ENCODE measurements at regions not wholly inside any gene's neighbourhood (a gene's known extent, or its start where the extent isn't known, plus 50 kb on each side); places are given as distances from the start of the nearest gene placed in this dataset.
"Not testable (repeated sequence)": the region's sequence is repeated elsewhere in the genome, so short reads cannot be mapped to it uniquely, and the experiment has no call there.

DNA sequence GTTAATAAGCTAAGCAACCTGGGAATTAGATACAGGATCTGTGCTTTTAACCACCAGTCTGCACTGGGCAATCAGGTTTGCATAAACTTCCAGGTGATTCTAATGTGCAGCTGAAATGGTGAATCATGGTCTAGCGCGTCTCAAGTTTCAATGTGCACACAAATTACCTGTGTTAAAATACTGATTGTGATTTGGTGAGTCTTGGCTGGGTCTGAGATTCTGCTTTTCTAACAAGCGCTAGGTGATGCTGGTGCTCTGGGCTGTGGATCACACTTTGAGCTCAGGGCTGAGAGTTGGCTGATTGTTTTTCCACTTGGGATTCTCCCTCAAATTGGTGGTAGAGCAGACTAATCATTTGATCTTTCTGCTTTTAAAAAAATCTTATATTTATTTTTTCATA is 124.8 kb downstream of the C12orf75 start:
- peak in 1 of 2 donors; percentile 51 for DNase-seq (ENCODE audit: low read depth in 2 of 2)

DNA sequence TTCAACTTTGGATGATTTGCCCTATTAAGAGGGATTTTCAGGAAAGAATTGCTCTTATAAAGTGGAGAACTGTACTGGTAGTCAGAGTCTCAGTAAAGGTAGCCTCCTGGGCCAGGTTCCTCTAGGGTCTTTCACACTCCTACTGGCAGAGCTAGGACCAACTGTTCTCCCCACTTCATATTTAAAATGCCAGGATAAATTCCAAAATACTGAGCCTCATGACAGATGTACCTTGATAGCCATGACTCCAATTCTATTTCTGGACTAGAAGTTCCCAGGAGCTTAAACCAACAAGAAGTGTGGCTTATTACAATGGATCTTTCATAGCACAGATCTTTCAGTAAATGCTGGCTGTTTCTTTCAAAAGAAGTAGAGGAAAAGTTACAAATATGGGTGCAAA is 126.5 kb downstream of the C12orf75 start:
- no peak for DNase-seq (ENCODE audit: low read depth in 2 of 2)

GRCh38 chr12:105459760-105460330 is 129.4 kb downstream of the C12orf75 start:
- DNase-seq (ENCODE audit: low read depth in 2 of 2) = peak in 1 of 2 donors; percentile 62

DNA sequence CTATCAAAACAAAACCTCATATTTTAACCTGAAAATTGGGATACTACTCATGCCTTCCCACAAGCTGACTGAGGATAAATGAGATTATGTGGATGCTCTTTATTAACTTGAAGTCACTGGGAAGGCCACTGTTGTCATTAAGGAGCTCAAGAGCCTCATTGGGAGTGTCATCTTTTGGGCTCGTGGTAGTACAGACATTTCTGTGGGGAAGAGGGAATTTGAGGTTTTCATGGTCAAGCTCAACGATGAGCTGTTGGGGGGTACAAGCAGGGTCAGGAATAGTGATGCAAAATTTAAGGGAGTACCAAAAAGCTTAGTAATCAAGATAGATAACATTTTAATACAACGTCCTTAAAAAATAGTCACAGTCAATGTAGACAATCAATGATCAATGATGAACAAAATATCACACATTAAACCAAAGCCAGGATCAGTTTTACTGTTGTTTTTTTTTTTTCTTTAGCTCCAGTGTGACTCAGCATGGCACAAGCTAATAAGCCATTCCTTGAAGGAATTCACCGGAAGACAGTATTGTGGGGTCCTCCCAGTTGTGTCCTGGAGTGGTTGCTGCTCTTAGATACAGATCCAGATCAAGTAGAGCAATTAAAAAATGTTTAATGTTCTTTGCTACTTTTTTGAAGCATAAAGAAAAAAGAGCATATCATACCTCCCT is 130.9 kb downstream of the C12orf75 start:
- DNase-seq (ENCODE audit: low read depth in 2 of 2) = peak in 1 of 2 donors; percentile 42

DNA sequence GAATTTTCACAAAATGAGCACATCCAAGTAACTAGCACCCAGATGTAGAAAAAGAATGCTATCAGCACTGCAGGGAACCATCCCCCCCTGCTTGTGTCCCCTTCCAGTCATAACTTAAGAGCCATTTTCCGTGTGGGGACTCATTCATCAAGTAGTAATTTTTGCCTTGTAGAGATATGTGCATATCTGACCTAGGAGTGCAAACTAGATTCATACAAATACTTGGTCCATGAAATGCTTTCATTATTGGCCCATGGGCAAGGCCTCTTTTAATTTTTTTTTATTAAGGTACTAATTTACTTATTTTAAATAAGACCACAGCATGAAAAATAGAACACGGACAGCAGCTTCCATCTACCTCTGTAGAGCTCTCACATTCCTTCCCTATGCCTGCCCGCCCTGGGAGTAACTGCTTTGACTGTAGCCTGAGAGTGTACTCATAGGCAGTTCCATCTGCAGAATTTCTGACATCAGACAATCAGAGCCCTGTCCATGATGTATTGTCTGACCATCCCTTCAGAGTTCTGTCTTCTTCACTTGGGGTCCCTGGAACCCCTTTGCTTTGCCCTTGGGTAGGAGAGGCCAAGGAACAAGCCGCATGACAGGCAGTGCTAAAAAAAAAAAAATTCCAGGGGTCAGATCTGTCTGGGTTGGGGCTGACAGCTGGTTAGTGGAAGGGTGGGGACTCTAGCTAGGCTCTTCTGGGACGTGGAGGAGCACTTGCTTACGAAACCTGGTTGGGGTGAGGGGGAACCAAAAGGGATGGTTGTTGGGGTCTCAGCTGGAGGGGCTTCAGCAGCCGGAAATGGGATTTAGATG is 131.7 kb downstream of the C12orf75 start:
- DNase-seq (ENCODE audit: low read depth in 2 of 2) = no peak

GRCh38 chr12:105462831-105463230 is 132.3 kb downstream of the C12orf75 start:
- no peak for DNase-seq (ENCODE audit: low read depth in 2 of 2)

- DNase-seq (ENCODE audit: low read depth in 2 of 2) = no peak
These were observed 133.9 kb downstream of the C12orf75 start for GRCh38 chr12:105464406-105464805.

DNA sequence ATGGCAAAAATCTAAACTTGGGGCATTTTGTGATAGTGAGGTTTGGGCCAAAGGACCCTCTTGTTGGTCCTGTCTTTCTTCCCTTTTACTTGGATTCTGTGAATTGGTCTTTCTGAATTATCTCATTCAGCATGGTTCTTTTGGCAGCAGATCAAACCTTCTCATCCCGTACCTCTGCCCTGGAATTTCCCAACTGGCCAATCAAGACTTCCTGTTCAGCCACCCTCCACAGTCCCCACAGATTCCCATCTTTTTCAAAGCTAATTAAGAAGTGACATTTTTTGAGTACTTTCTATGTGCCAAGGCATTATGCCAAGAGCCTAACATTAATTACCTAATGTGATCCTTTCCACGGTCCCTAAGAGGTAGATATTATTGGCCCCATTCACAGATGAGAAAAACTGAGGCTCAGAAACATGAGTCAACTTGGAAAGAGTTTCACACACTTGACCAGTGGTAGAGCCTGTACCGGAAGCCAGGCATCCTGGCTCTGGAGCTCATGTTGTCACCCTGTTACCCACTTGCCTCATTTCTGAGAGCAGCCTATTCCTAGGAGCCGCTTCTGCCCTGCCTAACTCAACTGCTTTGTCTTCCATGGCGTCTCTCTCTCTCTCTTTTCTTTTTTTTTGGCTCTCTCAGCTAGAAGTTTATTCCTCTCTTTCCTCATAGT is 135.9 kb downstream of the C12orf75 start:
- DNase-seq (ENCODE audit: low read depth in 2 of 2) = peak in 1 of 2 donors; percentile 71

GRCh38 chr12:105466901-105467598 is 136.6 kb downstream of the C12orf75 start:
- DNase-seq (ENCODE audit: low read depth in 2 of 2) = no peak

DNA sequence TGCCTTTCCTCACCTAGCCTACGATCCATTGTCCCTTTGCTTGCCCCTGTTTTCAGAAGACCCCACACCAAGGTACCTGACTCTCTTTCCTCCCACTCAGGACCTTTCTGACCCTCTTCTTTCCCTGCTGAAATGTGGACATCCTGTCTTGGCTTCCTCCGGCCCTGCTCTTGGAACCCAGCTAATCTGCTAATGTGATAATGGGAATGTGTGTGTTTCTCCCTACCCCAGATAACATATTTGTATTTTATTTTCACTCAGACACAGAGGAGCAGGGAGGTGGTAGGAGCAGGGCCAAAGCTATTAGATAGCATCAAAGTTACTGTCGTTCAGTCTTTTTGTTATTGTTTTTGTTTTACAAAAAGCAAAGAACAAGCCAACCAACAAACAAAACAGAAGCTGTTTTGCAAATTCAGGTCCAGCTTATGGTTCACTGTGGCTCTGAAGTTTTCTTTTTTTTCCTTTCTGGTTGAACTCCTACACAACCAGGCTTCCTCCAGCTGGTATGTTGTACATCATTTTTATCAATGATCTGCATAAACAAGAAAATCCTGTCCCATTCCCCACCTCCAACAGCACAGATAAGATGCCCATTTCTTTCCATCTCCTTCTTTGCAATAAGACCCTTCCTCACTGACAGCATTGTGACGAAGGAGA is 137.3 kb downstream of the C12orf75 start:
- peak in 1 of 2 donors; percentile 69 for DNase-seq (ENCODE audit: low read depth in 2 of 2)

DNA sequence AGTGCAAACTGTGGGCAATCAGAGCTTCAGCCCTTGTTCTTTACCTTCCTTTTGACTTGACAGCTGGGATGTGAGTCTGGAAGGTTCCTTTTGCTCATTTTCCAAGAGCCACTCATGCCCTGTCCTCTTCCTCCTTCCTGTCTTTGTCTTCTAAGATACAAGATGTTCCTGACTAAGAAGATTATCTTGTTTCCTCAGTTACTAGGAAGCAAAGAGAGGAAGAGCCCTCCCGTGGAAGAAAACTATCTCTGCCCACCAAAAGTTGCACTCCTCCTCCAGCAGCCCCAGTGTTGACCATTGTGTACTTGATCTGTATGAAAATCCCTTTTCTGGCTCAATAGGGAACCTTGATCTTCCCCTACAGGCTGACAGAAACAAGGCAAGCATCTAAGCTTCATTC is 138.0 kb downstream of the C12orf75 start:
- peak in 1 of 2 donors; percentile 39 for DNase-seq (ENCODE audit: low read depth in 2 of 2)

DNA sequence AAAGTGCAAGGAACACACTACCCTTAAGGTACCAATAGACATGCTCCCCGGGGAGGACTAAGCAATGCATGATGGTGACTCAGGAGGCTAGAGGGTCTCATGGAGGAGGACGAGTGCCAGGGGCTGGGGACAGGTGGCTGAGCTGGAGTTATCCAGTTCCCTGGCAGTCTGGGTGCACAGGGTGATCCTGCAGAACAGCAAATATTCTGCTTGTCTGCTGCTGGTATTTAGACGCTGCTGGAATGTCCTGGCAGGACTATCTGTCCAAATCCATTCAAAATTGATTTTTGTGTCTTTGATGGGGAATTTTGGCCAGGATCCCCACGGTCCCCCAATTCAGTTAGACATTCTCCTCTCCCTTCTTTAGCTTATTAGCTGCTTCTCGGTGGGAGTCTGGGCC is 138.7 kb downstream of the C12orf75 start:
- DNase-seq (ENCODE audit: low read depth in 2 of 2) = no peak

GRCh38 chr12:105469701-105470100 is 139.2 kb downstream of the C12orf75 start:
- DNase-seq (ENCODE audit: low read depth in 2 of 2) = peak in 1 of 2 donors; percentile 58

- DNase-seq (ENCODE audit: low read depth in 2 of 2) = peak in 1 of 2 donors; percentile 29
These were observed 139.6 kb downstream of the C12orf75 start for GRCh38 chr12:105470102-105470501.

DNA sequence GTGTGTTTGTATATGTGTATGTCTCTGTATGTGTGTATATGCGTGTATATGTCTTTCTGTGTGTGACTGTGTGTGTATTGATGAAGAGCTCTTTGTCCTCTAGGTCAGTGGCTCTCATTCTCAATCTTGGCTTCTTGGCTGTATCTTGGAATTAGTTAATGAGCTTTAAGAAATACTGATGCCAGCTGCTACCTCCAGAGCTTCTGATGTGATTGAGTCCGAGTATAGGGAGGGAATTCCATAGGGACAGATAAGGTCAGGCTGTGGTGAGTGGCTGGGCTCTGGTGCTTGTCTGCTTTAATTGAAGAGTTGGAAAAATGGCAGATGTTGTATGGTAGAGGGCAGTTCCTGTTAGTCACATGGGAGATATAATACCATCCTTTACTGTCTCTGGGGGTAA is 140.1 kb downstream of the C12orf75 start:
- DNase-seq (ENCODE audit: low read depth in 2 of 2) = peak in 1 of 2 donors; percentile 62

GRCh38 chr12:105474672-105475071 is 144.2 kb downstream of the C12orf75 start:
- peak in 1 of 2 donors; percentile 53 for DNase-seq (ENCODE audit: low read depth in 2 of 2)

GRCh38 chr12:105476616-105477015 is 146.1 kb downstream of the C12orf75 start:
- DNase-seq (ENCODE audit: low read depth in 2 of 2) = no peak

DNA sequence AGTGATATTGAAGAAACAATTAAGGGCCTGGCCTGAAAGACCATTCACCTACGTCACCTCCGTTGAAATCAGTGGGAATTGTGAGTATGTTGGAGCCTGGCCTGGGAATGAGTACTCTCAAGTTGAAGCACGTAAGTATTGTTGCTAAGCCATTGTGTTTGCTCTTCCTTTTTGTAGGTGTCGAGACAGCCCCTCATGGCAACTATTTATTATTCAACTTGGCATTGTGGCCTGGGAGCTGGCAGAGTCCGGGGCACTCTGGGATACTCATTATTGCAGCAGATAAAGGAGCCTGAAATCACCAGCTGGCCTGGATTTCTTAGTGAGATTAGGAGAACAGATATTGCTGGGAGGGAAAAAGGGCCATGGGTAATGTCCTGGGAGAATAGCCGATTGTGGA is 147.4 kb downstream of the C12orf75 start:
- DNase-seq (ENCODE audit: low read depth in 2 of 2) = no peak

GRCh38 chr12:105478788-105479187 is 148.3 kb downstream of the C12orf75 start:
- not testable (repeated sequence) for DNase-seq (ENCODE audit: low read depth in 2 of 2)

- DNase-seq (ENCODE audit: low read depth in 2 of 2) = no peak
These were observed 149.2 kb downstream of the C12orf75 start for GRCh38 chr12:105479710-105480109.

GRCh38 chr12:105480162-105480561 is 149.7 kb downstream of the C12orf75 start:
- DNase-seq (ENCODE audit: low read depth in 2 of 2) = peak in 1 of 2 donors; percentile 80
